ENCODE measurements at regions not wholly inside any gene's neighbourhood (a gene's known extent, or its start where the extent isn't known, plus 50 kb on each side); places are given as distances from the start of the nearest gene placed in this dataset.

DNA sequence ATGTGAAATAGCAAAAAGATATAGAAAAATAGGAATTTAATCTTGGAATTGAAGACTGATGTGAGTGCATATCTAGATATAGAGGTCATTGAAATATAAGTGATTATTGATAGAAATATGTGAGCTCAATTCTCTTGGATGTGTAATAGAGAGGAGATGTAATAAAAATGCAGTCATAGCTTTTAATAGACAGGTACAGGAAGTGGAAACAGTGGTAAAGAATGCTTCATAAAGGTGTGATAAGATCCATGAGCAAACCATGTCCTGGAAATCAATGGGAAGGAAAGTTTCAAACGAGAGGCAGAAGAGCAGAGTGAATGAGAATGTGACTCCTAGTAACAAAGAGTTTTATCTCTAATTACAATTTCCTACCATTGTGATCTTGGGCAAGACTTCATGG is 634.7 kb upstream of the ZNF804A start:
- Histone ChIP-seq H3K27me3 (ENCODE audit: insufficient read depth, low read length) (no peaks in the 10 kb centered on the region), H3K4me2 (ENCODE audit: low read length) (no peak overlapping the region), H3K9me3 (ENCODE audit: control insufficient read depth in 1 of 2, insufficient read depth in 1 of 2, low read depth in 1 of 2, low read length in 2 of 2) (no peaks in the 10 kb centered on the region), H3K9me2 (ENCODE audit: insufficient read depth) (no peaks in the 10 kb centered on the region), H2AFZ (ENCODE audit: low read depth, low read length, poor library complexity, severe bottlenecking) (no peak overlapping the region), H3K36me3 (ENCODE audit: control insufficient read depth in 1 of 2, insufficient read depth in 2 of 2, low read length in 2 of 2) (no peaks in the 10 kb centered on the region), H3K4me3 (replicated peaks in 1 of 2; ENCODE audit: low read depth in 1 of 2, low read length in 2 of 2) (no peak overlapping the region), H3K79me2 (ENCODE audit: insufficient read depth, low read length) (no peaks in the 10 kb centered on the region), H3K9ac (ENCODE audit: low read length) (no peak overlapping the region), H3K27ac (ENCODE audit: low read depth, low read length) (no peak overlapping the region), H3K4me1 (ENCODE audit: control insufficient read depth in 1 of 2, insufficient read depth in 2 of 2, low read length in 2 of 2) (no peaks in the 10 kb centered on the region), H4K20me1 (ENCODE audit: insufficient read depth) (no peaks in the 10 kb centered on the region)
- ChIA-PET CTCF (no interaction called here), RAD21 (ENCODE audit: low non-redundant PET in 1 of 2, low total read pairs in 2 of 2, uncharacterized antibody in 2 of 2, unreplicated experiment in 2 of 2) (no interaction called here), POLR2A (no interaction called here)
- DNase-seq (ENCODE audit: low read depth, low spot score) (no peak), ATAC-seq (no peak)
- no peak for TF ChIP-seq JUND (IDR thresholded peaks at IDR 0.05)
- BruUV-seq (replicated peaks): no TSS peak
- intact Hi-C loops (cut with micrococcal nuclease): no loop called here

DNA sequence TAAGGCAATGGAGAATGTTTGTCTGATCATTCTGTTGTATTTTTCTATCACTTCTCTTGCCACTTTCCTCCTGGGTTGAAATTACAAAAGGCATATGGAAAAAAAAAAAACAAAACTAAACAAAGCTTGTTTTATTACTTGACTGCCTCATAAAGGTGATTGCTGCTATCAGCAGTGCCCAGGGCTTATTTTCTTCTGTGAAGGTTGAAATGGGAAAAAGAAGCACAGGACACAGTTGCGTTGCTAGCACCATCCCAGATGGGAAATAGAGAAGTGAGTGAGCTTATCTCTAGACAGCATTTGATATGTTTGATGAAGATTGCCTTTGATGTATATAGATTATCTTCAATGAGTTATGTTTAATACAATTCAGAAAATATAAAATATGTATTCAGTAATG is 633.8 kb upstream of the ZNF804A start:
- ChIA-PET POLR2A (no interaction called here), CTCF (no interaction called here)

More for the DNA sequence above, 633.8 kb upstream of the ZNF804A start:
- H3K27ac ChIP-seq (ENCODE audit: low read depth, low read length): no peak overlapping the region
- H3K4me1 ChIP-seq (ENCODE audit: control insufficient read depth in 1 of 2, insufficient read depth in 2 of 2, low read length in 2 of 2): no peaks in the 10 kb centered on the region
- intact Hi-C loops (cut with micrococcal nuclease): no loop called here
- RAD21 ChIA-PET (ENCODE audit: low non-redundant PET in 1 of 2, low total read pairs in 2 of 2, uncharacterized antibody in 2 of 2, unreplicated experiment in 2 of 2): no interaction called here
- H3K4me2 ChIP-seq (ENCODE audit: low read length): no peak overlapping the region
- no peaks in the 10 kb centered on the region for H4K20me1 ChIP-seq (ENCODE audit: insufficient read depth)
- no TSS peak for BruUV-seq (replicated peaks)
- H3K4me3 ChIP-seq (replicated peaks in 1 of 2; ENCODE audit: low read depth in 1 of 2, low read length in 2 of 2): no peak overlapping the region
- ATAC-seq (no peak), DNase-seq (ENCODE audit: low read depth, low spot score) (no peak)
- TF ChIP-seq CEBPB (IDR thresholded peaks at IDR 0.05; ENCODE audit: low read depth) (no peak), FOSL1 (IDR thresholded peaks at IDR 0.05; ENCODE audit: low read depth) (no peak), ELF1 (IDR thresholded peaks at IDR 0.05; ENCODE audit: borderline replicate concordance, low read depth) (no peak), SP1 (IDR thresholded peaks at IDR 0.05; ENCODE audit: low read depth) (no peak), ZNF274 (IDR thresholded peaks at IDR 0.05; ENCODE audit: low read depth, low read length) (no peak), EGR1 (IDR thresholded peaks at IDR 0.05; ENCODE audit: low read depth) (no peak), POLR2AphosphoS5 (IDR thresholded peaks at IDR 0.05; ENCODE audit: low read depth, low read length) (no peak), EZH2 (IDR thresholded peaks at IDR 0.05) (no peak), ZFX (IDR thresholded peaks at IDR 0.05) (no peak), SRF (IDR thresholded peaks at IDR 0.05; ENCODE audit: low read depth) (no peak), EZH2phosphoT487 (IDR thresholded peaks at IDR 0.05; ENCODE audit: borderline replicate concordance) (no peak)
- TF ChIP-seq, protein P1, sequence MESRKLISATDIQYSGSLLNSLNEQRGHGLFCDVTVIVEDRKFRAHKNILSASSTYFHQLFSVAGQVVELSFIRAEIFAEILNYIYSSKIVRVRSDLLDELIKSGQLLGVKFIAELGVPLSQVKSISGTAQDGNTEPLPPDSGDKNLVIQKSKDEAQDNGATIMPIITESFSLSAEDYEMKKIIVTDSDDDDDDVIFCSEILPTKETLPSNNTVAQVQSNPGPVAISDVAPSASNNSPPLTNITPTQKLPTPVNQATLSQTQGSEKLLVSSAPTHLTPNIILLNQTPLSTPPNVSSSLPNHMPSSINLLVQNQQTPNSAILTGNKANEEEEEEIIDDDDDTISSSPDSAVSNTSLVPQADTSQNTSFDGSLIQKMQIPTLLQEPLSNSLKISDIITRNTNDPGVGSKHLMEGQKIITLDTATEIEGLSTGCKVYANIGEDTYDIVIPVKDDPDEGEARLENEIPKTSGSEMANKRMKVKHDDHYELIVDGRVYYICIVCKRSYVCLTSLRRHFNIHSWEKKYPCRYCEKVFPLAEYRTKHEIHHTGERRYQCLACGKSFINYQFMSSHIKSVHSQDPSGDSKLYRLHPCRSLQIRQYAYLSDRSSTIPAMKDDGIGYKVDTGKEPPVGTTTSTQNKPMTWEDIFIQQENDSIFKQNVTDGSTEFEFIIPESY (IDR thresholded peaks at IDR 0.05; ENCODE audit: extremely low read depth, insufficient replicate concordance, low read length): no peak
- no peak overlapping the region for H2AFZ ChIP-seq (ENCODE audit: low read depth, low read length, poor library complexity, severe bottlenecking)
- no peaks in the 10 kb centered on the region for H3K9me3 ChIP-seq (ENCODE audit: control insufficient read depth in 1 of 2, insufficient read depth in 1 of 2, low read depth in 1 of 2, low read length in 2 of 2)
- no peaks in the 10 kb centered on the region for H3K27me3 ChIP-seq (ENCODE audit: insufficient read depth, low read length)
- H3K79me2 ChIP-seq (ENCODE audit: insufficient read depth, low read length): no peaks in the 10 kb centered on the region
- H3K9me2 ChIP-seq (ENCODE audit: insufficient read depth): no peaks in the 10 kb centered on the region
- H3K9ac ChIP-seq (ENCODE audit: low read length): no peak overlapping the region
- no peaks in the 10 kb centered on the region for H3K36me3 ChIP-seq (ENCODE audit: control insufficient read depth in 1 of 2, insufficient read depth in 2 of 2, low read length in 2 of 2)
